Neural cell (in vitro differentiated cells): ENCODE measurements at regions not wholly inside any gene's neighbourhood (a gene's known extent, or its start where the extent isn't known, plus 50 kb on each side); places are given as distances from the start of the nearest gene placed in this dataset.

Experiments
- H2AFZ ChIP-seq: fragments of 200-600, 300-800 bp; sonication (generic), shearing (Covaris generic); 2 replicates; pipeline ENCODE4 v1.6.0; 2014; ENCODE audit warnings: low read depth, mild to moderate bottlenecking, antibody characterized with exemption, low read length, moderate library complexity
- H3F3A ChIP-seq: fragments of 200-600 bp; shearing (Covaris generic); 2 replicates; pipeline ENCODE4 v1.6.1; 2016; ENCODE audit warnings: mild to moderate bottlenecking, moderate library complexity, mixed read lengths, antibody characterized with exemption, low read length; ENCODE audit not compliant: insufficient read depth, poor library complexity, severe bottlenecking
- H3K27ac ChIP-seq: fragments of 200-600, 300-800 bp; sonication (generic), shearing (Covaris generic); 2 replicates; pipeline ENCODE4 v1.5.1; 2014; ENCODE audit warnings: mild to moderate bottlenecking, low read length, moderate library complexity
- H3K27me3 ChIP-seq: fragments of 300-800, 200-600 bp; sonication (generic), shearing (Covaris generic); 2 replicates; pipeline ENCODE4 v1.6.0; 2014; ENCODE audit warnings: mild to moderate bottlenecking, low read depth, low read length, moderate library complexity; ENCODE audit not compliant: insufficient read depth
- H3K36me3 ChIP-seq: fragments of 300-800, 200-600 bp; sonication (generic), shearing (Covaris generic); 2 replicates; pipeline ENCODE4 v1.5.1; 2014; ENCODE audit warnings: mild to moderate bottlenecking, antibody characterized with exemption, low read length, moderate library complexity; ENCODE audit not compliant: insufficient read depth
- H3K4me2 ChIP-seq: fragments of 300-800, 200-600 bp; sonication (generic), shearing (Covaris generic); 2 replicates; pipeline ENCODE4 v1.6.0; 2014; ENCODE audit warnings: mild to moderate bottlenecking, low read length
- H3K4me3 ChIP-seq: fragments of 300-800, 200-600 bp; sonication (generic), shearing (Covaris generic); 2 replicates; pipeline ENCODE4 v1.5.1; 2014; ENCODE audit warnings: mild to moderate bottlenecking, low read length, moderate library complexity
- H3K79me2 ChIP-seq: fragments of 200-600 bp; shearing (Covaris generic); replicated peaks from 2 replicates; pipeline ENCODE4 v1.6.0; 2014; ENCODE audit warnings: mild to moderate bottlenecking, low read length, moderate library complexity; ENCODE audit not compliant: insufficient read depth
- H3K9ac ChIP-seq: fragments of 300-800, 200-600 bp; sonication (generic), shearing (Covaris generic); 2 replicates; pipeline ENCODE4 v1.6.1; 2016; ENCODE audit warnings: mild to moderate bottlenecking, low read length, mixed read lengths
- H3K9me2 ChIP-seq: fragments of 200-600 bp; shearing (Covaris generic); 2 replicates; pipeline ENCODE4 v1.6.1; 2016; ENCODE audit warnings: mild to moderate bottlenecking, low read length, mixed read lengths; ENCODE audit not compliant: insufficient read depth
- H3K9me3 ChIP-seq: fragments of 200-600, 300-800 bp; sonication (generic), shearing (Covaris generic); 2 replicates; pipeline ENCODE4 v1.6.1; 2016; ENCODE audit warnings: mild to moderate bottlenecking, mixed run types, low read length, moderate library complexity, mixed read lengths
- H4K20me1 ChIP-seq: fragments of 200-600 bp; shearing (Covaris generic); 2 replicates; pipeline ENCODE4 v1.6.1; 2016; ENCODE audit warnings: mild to moderate bottlenecking, mixed run types; ENCODE audit not compliant: insufficient read depth
- EP300 ChIP-seq: fragments of 450-650 bp; conservative IDR thresholded peaks from 2 replicates; pipeline ENCODE4 v1.6.1; 2014; ENCODE audit warnings: antibody characterized with exemption, mild to moderate bottlenecking, moderate library complexity; ENCODE audit not compliant: poor library complexity, severe bottlenecking
- EZH2 ChIP-seq: fragments of 200-600, 300-800 bp; shearing (Covaris generic), sonication (generic); IDR thresholded peaks from 2 replicates; pipeline ENCODE4 v1.6.1; 2014; ENCODE audit warnings: antibody characterized with exemption, low read length, borderline replicate concordance, mild to moderate bottlenecking; ENCODE audit not compliant: insufficient read depth, poor library complexity, severe bottlenecking
- MXI1 ChIP-seq: fragments of 450-650 bp; conservative IDR thresholded peaks from 2 replicates; pipeline ENCODE4 v1.6.1; 2014; ENCODE audit warnings: antibody characterized with exemption, mild to moderate bottlenecking; ENCODE audit not compliant: poor library complexity, severe bottlenecking
- POLR2AphosphoS5 ChIP-seq: IDR thresholded peaks from 2 replicates; pipeline ENCODE4 v1.6.1; 2012
- RAD21 ChIP-seq: fragments of 450-650 bp; conservative IDR thresholded peaks from 2 replicates; pipeline ENCODE4 v1.6.1; 2014; ENCODE audit warnings: antibody characterized with exemption, mild to moderate bottlenecking, moderate library complexity
- SMC3 ChIP-seq: fragments of 450-650 bp; conservative IDR thresholded peaks from 2 replicates; pipeline ENCODE4 v1.6.1; 2014; ENCODE audit warnings: antibody characterized with exemption, mild to moderate bottlenecking, moderate library complexity; ENCODE audit not compliant: poor library complexity
- TAF1 ChIP-seq: IDR thresholded peaks from 2 replicates; pipeline ENCODE4 v1.6.1; 2012; ENCODE audit warnings: low read depth
- TF ChIP-seq, protein P1 (sequence below): fragments of 450-650 bp; IDR thresholded peaks from 2 replicates; pipeline ENCODE4 v1.5.1; 2014; ENCODE audit warnings: antibody characterized with exemption, mild to moderate bottlenecking, moderate library complexity; ENCODE audit not compliant: poor library complexity, severe bottlenecking
- TF ChIP-seq, protein P2 (sequence below): IDR thresholded peaks from 2 replicates; pipeline ENCODE4 v1.6.1; 2012; ENCODE audit warnings: borderline replicate concordance

DNA sequence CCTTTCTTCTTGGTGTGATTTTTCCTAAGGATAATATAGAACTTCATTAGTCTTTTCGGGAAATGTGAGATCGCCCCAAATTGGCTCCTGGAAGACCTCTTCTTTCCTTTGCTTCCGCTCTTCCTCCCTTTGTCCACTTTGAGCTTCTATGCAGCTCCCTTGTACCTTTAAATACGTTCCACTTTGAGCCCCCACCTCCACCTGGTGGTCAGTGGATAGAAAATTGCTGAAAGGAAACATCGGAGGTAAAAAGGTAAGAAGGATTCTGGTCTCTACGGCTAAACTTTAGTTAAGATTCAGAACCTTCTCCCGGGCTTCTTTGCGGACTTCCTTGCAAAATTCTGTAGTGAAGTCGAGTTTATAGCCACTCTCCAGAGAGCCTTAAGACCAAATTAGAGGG, 55.0 kb upstream of the TM9SF2 start:
- H4K20me1 ChIP-seq, result no peaks in the 10 kb centered on the region
- H3K79me2 ChIP-seq, result no peaks in the 10 kb centered on the region
- no peaks in the 10 kb centered on the region for H3K9me2 ChIP-seq
- H3K36me3 ChIP-seq, result no peaks in the 10 kb centered on the region
- no peak overlapping the region for H3K27ac ChIP-seq
- TF ChIP-seq EZH2 (no peak), MXI1 (no peak), RAD21 (no peak), TAF1 (no peak), POLR2AphosphoS5 (no peak), EP300 (no peak), SMC3 (no peak)
- TF ChIP-seq, protein P1, sequence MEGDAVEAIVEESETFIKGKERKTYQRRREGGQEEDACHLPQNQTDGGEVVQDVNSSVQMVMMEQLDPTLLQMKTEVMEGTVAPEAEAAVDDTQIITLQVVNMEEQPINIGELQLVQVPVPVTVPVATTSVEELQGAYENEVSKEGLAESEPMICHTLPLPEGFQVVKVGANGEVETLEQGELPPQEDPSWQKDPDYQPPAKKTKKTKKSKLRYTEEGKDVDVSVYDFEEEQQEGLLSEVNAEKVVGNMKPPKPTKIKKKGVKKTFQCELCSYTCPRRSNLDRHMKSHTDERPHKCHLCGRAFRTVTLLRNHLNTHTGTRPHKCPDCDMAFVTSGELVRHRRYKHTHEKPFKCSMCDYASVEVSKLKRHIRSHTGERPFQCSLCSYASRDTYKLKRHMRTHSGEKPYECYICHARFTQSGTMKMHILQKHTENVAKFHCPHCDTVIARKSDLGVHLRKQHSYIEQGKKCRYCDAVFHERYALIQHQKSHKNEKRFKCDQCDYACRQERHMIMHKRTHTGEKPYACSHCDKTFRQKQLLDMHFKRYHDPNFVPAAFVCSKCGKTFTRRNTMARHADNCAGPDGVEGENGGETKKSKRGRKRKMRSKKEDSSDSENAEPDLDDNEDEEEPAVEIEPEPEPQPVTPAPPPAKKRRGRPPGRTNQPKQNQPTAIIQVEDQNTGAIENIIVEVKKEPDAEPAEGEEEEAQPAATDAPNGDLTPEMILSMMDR, result no peak
- TF ChIP-seq, protein P2, sequence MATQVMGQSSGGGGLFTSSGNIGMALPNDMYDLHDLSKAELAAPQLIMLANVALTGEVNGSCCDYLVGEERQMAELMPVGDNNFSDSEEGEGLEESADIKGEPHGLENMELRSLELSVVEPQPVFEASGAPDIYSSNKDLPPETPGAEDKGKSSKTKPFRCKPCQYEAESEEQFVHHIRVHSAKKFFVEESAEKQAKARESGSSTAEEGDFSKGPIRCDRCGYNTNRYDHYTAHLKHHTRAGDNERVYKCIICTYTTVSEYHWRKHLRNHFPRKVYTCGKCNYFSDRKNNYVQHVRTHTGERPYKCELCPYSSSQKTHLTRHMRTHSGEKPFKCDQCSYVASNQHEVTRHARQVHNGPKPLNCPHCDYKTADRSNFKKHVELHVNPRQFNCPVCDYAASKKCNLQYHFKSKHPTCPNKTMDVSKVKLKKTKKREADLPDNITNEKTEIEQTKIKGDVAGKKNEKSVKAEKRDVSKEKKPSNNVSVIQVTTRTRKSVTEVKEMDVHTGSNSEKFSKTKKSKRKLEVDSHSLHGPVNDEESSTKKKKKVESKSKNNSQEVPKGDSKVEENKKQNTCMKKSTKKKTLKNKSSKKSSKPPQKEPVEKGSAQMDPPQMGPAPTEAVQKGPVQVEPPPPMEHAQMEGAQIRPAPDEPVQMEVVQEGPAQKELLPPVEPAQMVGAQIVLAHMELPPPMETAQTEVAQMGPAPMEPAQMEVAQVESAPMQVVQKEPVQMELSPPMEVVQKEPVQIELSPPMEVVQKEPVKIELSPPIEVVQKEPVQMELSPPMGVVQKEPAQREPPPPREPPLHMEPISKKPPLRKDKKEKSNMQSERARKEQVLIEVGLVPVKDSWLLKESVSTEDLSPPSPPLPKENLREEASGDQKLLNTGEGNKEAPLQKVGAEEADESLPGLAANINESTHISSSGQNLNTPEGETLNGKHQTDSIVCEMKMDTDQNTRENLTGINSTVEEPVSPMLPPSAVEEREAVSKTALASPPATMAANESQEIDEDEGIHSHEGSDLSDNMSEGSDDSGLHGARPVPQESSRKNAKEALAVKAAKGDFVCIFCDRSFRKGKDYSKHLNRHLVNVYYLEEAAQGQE, result no peak
- no peak overlapping the region for H3K4me3 ChIP-seq
- H3K4me2 ChIP-seq, result no peak overlapping the region
- no peaks in the 10 kb centered on the region for H3F3A ChIP-seq
- no peaks in the 10 kb centered on the region for H3K9me3 ChIP-seq
- H3K27me3 ChIP-seq, result no peaks in the 10 kb centered on the region
- H3K9ac ChIP-seq, result no peak overlapping the region
- no peak overlapping the region for H2AFZ ChIP-seq

DNA sequence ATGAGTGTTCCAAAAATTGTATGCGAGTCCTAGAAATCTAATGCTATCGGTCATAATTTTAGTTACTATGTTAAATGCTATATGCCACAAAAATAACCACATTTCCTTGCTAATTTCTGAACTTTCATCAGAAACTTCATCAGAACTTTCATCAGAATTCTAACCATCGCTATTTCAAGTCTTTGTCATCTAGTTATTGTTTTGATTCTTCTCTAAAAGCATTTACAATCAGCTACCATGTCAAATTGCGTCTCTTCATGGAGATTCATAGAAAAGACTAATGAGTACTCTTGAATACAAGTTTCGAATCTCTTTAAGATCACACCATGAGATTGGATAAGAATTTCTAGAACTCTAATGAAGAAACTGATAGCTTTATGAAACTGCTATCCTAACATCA, 52.7 kb upstream of the TM9SF2 start:
- H3K27ac ChIP-seq, result no peak overlapping the region
- H4K20me1 ChIP-seq, result no peaks in the 10 kb centered on the region
- no peaks in the 10 kb centered on the region for H3K9me2 ChIP-seq
- H3K4me3 ChIP-seq, result no peak overlapping the region
- no peak overlapping the region for H3K4me2 ChIP-seq
- no peaks in the 10 kb centered on the region for H3K9me3 ChIP-seq
- no peak for TF ChIP-seq POLR2AphosphoS5
- no peak for TF ChIP-seq SMC3
- TF ChIP-seq, protein P2, result no peak
- TF ChIP-seq RAD21, result no peak
- no peak for TF ChIP-seq MXI1
- TF ChIP-seq EP300, result no peak
- no peak for TF ChIP-seq TAF1
- TF ChIP-seq, protein P1, result no peak
- no peak for TF ChIP-seq EZH2
- no peaks in the 10 kb centered on the region for H3K36me3 ChIP-seq
- no peaks in the 10 kb centered on the region for H3F3A ChIP-seq
- no peak overlapping the region for H3K9ac ChIP-seq
- H3K27me3 ChIP-seq, result no peaks in the 10 kb centered on the region
- no peaks in the 10 kb centered on the region for H3K79me2 ChIP-seq
- H2AFZ ChIP-seq, result no peak overlapping the region
